ENCODE measurements at regions not wholly inside any gene's neighbourhood (a gene's known extent, or its start where the extent isn't known, plus 50 kb on each side); places are given as distances from the start of the nearest gene placed in this dataset.

DNA sequence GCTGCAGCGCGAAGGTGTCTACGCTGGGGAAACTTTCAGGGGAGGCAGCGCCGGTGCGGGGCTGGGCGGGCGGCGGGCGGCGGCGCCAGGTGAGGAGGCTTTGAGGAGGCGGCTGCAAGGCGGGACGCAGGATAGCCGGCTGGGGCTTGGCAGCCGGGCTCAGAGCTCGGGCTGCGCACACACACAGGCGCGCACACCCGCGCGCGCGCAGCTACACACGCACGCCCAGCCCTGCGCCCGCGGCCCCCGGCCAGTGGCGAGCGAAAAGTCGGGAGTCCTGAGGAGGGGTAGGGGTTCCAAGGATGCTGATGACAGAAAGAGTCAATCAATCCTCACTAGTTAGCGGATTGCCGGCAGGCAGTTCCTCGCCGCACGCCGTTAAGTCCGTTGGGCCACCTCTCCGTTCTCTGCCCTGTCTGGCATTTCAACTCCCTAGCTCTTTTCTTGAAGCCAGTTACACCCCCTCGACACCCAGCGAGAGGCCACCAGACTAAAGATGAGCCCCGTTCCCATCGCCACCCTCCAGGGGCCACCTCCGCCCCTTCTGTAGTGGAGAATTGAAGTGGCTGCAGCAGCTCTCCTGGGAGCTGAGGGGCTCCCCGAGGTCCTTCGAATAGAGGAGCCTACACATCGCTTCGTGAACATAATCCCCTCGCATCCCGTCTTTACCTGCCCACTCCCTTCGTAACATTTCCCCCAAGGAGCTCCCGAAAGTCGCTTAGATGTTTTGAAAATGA lies 1640.3 kb upstream of the C9orf72 start, which contains the start of gene LINGO2:
TSS of gene LINGO2 (minus strand) at position 185 of the 737 bp plus-strand sequence.
- H3K36me3 ChIP-seq (replicated peaks; ENCODE audit: low read depth, low read length) = no peaks in the 10 kb centered on the region
- no peak within 1 kb of the TSS for H3K4me2 ChIP-seq (ENCODE audit: low read length)
- no peaks in the 10 kb centered on the region for H3K79me2 ChIP-seq (ENCODE audit: low read length)
- no peak within 1 kb of the TSS for H2AFZ ChIP-seq (ENCODE audit: low read depth, low read length)
- TF ChIP-seq EZH2phosphoT487 (IDR thresholded peaks at IDR 0.05; ENCODE audit: low read depth) = no peak
- TF ChIP-seq, protein P1, sequence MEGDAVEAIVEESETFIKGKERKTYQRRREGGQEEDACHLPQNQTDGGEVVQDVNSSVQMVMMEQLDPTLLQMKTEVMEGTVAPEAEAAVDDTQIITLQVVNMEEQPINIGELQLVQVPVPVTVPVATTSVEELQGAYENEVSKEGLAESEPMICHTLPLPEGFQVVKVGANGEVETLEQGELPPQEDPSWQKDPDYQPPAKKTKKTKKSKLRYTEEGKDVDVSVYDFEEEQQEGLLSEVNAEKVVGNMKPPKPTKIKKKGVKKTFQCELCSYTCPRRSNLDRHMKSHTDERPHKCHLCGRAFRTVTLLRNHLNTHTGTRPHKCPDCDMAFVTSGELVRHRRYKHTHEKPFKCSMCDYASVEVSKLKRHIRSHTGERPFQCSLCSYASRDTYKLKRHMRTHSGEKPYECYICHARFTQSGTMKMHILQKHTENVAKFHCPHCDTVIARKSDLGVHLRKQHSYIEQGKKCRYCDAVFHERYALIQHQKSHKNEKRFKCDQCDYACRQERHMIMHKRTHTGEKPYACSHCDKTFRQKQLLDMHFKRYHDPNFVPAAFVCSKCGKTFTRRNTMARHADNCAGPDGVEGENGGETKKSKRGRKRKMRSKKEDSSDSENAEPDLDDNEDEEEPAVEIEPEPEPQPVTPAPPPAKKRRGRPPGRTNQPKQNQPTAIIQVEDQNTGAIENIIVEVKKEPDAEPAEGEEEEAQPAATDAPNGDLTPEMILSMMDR (IDR thresholded peaks at IDR 0.05; ENCODE audit: low read depth, low read length) = no peak
- no peaks in the 10 kb centered on the region for H4K20me1 ChIP-seq (ENCODE audit: insufficient read depth, low read length)
- H3K27ac ChIP-seq (ENCODE audit: low read length) = no peak within 1 kb of the TSS
- H3K27me3 ChIP-seq (ENCODE audit: low read depth, low read length) = no peaks in the 10 kb centered on the region
- no peaks in the 10 kb centered on the region for H3K4me1 ChIP-seq (ENCODE audit: low read length)
- no peak within 1 kb of the TSS for H3K4me3 ChIP-seq (ENCODE audit: low read length)
- H3K9me3 ChIP-seq (ENCODE audit: insufficient read depth, low read length) = no peaks in the 10 kb centered on the region
- H3K9ac ChIP-seq (ENCODE audit: low read length) = no peak within 1 kb of the TSS

- Histone ChIP-seq H3K36me3 (replicated peaks; ENCODE audit: low read depth, low read length) (no peaks in the 10 kb centered on the region), H3K4me3 (ENCODE audit: low read length) (no peak overlapping the region), H3K9ac (ENCODE audit: low read length) (no peak overlapping the region), H3K9me3 (ENCODE audit: insufficient read depth, low read length) (no peaks in the 10 kb centered on the region), H3K27ac (ENCODE audit: low read length) (no peak overlapping the region), H3K4me1 (ENCODE audit: low read length) (no peaks in the 10 kb centered on the region), H2AFZ (ENCODE audit: low read depth, low read length) (no peak overlapping the region), H3K4me2 (ENCODE audit: low read length) (no peak overlapping the region), H3K79me2 (ENCODE audit: low read length) (no peaks in the 10 kb centered on the region), H4K20me1 (ENCODE audit: insufficient read depth, low read length) (no peaks in the 10 kb centered on the region), H3K27me3 (ENCODE audit: low read depth, low read length) (no peaks in the 10 kb centered on the region)
- TF ChIP-seq, protein P1 (IDR thresholded peaks at IDR 0.05; ENCODE audit: low read depth, low read length) = no peak
These were observed 1640.9 kb upstream of the C9orf72 start for GRCh38 chr9:29214154-29214689.

GRCh38 chr9:29214690-29215253 lies 1641.5 kb upstream of the C9orf72 start:
- Histone ChIP-seq H3K27me3 (ENCODE audit: low read depth, low read length) (no peaks in the 10 kb centered on the region), H3K36me3 (replicated peaks; ENCODE audit: low read depth, low read length) (no peaks in the 10 kb centered on the region), H3K4me2 (ENCODE audit: low read length) (no peak overlapping the region), H3K9ac (ENCODE audit: low read length) (no peak overlapping the region), H3K27ac (ENCODE audit: low read length) (no peak overlapping the region), H3K9me3 (ENCODE audit: insufficient read depth, low read length) (no peaks in the 10 kb centered on the region), H3K79me2 (ENCODE audit: low read length) (no peaks in the 10 kb centered on the region), H2AFZ (ENCODE audit: low read depth, low read length) (no peak overlapping the region), H3K4me1 (ENCODE audit: low read length) (no peaks in the 10 kb centered on the region; the same call in 1 of the 2 replicates), H4K20me1 (ENCODE audit: insufficient read depth, low read length) (no peaks in the 10 kb centered on the region), H3K4me3 (ENCODE audit: low read length) (no peak overlapping the region)
- no peak for TF ChIP-seq EZH2phosphoT487 (IDR thresholded peaks at IDR 0.05; ENCODE audit: low read depth)
- TF ChIP-seq, protein P1 (IDR thresholded peaks at IDR 0.05; ENCODE audit: low read depth, low read length) = no peak

DNA sequence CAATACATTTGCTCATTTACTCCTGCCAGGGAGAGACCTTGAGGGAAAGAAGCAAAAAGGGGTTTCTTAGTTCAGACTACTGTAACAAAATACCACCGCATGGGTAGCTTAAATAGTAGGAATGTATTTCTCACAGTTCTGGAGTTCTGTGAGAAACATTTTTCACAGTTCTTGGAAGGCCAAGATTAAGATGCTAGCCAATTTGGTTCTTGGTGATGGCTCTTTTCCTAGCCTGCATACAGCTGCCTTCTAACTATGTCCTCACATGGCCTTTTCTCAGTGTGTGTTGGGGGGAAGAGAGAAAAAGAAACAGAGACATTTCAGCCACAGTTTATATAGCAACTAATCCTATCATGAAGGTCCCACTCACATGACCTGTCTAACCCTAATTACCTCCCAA lies 1644.7 kb upstream of the C9orf72 start:
- no peak overlapping the region for H3K27ac ChIP-seq (ENCODE audit: low read length)
- no peaks in the 10 kb centered on the region for H3K27me3 ChIP-seq (ENCODE audit: low read depth, low read length)
- H3K79me2 ChIP-seq (ENCODE audit: low read length) = no peaks in the 10 kb centered on the region
- H4K20me1 ChIP-seq (ENCODE audit: insufficient read depth, low read length) = no peaks in the 10 kb centered on the region
- H3K4me1 ChIP-seq (ENCODE audit: low read length) = peaks cover 11% of the 10 kb centered on the region
- H3K36me3 ChIP-seq (replicated peaks; ENCODE audit: low read depth, low read length) = no peaks in the 10 kb centered on the region
- H3K4me2 ChIP-seq (ENCODE audit: low read length) = no peak overlapping the region
- H3K4me3 ChIP-seq (ENCODE audit: low read length) = no peak overlapping the region
- H3K9me3 ChIP-seq (ENCODE audit: insufficient read depth, low read length) = no peaks in the 10 kb centered on the region
- TF ChIP-seq EZH2phosphoT487 (IDR thresholded peaks at IDR 0.05; ENCODE audit: low read depth) = no peak
- H2AFZ ChIP-seq (ENCODE audit: low read depth, low read length) = no peak overlapping the region
- H3K9ac ChIP-seq (ENCODE audit: low read length) = no peak overlapping the region
